ENCODE measurements at regions not wholly inside any gene's neighbourhood (a gene's known extent, or its start where the extent isn't known, plus 50 kb on each side); places are given as distances from the start of the nearest gene placed in this dataset.

GRCh38 chr17:83178533-83179304 lies 99.3 kb downstream of the METRNL start:
- DNase-seq: no peak

GRCh38 chr17:83179374-83179773 lies 100.0 kb downstream of the METRNL start:
- no peak for DNase-seq

DNA sequence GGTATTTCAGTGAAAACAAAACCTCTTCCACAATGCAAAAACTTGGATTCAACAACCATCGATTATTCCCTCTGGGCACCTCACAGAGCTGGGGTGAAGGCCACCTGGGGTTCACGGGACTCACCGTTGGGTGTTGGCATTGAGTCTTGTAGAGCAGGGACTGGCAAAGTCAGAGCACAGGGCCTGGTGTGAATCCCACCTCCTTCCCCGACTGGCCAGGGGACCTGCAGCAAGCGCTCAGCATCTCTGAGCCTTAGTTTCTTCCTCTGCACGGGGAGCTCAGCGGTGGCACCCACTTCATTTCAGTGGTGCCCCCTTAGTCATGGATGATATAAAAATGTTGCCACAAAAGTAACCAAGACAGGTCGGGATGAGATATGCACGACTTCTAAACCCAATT lies 100.4 kb downstream of the METRNL start:
- no peak for DNase-seq

DNA sequence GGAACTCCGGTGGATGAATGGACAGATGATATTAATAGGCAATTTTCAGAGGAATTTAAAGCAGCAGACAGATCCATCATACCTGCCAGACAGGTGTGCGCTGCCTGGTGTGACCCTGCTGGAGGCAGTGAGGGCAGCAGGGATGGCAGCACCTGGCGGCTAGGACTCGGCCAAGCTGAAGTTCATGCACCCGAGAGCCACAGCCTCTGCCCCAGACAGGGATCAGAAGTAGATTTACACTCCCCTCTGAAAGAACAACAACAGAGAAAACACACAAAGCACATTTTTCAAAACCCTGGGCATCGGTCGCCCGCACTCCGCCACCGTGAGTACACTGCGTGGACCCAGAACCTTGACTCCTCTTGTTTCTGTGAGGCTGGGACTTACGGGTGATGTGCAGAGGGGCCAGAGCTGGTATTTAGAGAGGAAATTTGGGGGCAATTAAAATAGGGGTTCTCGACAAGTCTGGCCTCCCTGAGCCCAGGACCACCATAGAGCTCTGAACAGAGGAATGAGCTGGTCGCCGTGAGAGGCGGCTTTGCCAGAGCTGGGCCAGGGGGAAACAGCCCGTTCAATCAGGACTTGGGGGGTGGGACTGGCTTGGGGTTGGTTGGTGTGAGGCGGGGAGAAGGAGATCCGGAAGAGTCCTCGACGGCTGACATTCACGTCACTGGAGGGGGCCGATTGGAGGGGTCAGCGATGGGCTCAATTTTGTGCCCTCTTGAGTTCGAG lies 101.0 kb downstream of the METRNL start:
- no peak for DNase-seq

DNA sequence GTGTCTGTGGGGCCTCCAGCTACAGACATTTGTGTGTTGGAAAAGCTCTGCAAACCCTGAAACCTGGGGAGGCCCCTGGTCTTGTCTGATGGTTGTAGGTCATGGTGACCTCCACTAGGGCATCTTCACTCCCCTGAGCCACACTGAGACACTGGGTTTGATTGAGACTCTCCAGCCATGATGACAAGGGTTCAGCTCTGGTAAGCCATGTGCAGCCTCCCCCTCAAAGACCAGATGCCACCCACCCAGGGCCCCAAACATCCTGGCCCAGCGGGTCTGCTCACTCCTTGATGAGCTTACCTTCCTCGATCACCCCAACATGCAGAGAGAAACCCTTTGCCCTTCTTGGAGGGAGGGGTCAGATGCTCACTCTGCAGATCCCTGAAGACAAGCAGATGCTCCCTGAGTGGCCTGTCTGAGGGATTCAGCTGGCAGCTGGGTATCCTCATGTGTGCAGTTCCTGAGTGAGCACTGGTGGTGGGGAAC lies 101.6 kb downstream of the METRNL start:
- no peak for DNase-seq

DNA sequence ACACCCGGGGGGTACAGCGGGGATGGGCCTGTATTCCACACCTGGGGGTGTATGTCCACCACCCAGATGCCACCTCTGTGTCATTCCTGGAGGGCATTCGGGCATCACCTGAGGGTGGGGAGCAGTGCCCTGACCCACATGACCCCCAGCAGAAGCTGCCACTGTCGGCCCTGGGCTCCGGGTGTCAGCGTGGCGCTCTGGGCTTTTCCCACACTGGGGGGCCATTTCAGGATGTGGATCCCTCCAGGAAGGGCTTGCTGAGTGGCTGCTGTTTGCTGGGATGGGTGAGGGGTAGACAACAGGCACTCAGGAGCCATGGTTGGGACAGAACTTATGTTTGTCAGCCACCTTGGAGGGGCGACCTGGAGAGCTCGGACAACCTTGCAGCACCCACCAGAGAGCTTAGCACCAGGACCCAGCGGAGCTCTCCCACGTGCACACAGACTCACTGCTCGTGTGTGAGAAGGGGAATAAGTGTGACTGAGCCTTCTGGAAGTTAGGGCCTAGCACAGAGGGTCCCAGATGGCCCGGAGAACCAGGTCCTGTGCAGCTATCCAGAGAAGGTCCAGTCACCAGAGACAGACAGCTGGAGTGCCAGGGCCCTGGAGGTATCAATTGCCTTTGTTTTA lies 102.7 kb downstream of the METRNL start:
- DNase-seq: no peak

GRCh38 chr17:83182620-83183101 lies 103.3 kb downstream of the METRNL start:
- no peak for DNase-seq

GRCh38 chr17:83183145-83183948 lies 103.9 kb downstream of the METRNL start:
- no peak for DNase-seq

DNA sequence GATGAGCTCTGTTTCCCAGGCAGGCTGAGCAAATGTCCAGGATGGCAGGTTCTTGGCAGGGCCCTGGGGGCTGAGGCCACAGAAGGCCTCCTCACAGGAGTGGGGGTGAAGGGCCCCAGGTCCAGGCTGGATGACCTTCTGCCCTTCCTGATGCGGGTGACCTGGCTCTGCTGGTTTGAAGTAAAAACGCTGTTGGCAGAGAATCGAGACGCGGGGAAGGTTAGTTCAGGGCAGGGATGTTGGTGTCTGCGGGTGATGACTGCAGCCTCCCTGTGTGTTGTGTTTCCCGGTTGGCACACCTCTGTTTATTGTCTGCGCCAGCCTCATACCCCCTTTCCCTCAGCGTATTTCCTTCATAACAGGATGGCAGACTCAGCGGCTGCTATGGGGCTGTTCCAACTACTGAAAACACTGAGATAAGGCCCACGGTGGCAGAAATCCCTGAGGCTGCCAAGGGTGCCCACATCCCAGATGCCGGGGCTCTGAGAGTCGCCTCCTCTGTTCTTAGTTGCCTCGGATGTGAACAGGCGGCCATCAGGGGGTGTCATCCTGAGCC lies 104.6 kb downstream of the METRNL start:
- DNase-seq: no peak

DNA sequence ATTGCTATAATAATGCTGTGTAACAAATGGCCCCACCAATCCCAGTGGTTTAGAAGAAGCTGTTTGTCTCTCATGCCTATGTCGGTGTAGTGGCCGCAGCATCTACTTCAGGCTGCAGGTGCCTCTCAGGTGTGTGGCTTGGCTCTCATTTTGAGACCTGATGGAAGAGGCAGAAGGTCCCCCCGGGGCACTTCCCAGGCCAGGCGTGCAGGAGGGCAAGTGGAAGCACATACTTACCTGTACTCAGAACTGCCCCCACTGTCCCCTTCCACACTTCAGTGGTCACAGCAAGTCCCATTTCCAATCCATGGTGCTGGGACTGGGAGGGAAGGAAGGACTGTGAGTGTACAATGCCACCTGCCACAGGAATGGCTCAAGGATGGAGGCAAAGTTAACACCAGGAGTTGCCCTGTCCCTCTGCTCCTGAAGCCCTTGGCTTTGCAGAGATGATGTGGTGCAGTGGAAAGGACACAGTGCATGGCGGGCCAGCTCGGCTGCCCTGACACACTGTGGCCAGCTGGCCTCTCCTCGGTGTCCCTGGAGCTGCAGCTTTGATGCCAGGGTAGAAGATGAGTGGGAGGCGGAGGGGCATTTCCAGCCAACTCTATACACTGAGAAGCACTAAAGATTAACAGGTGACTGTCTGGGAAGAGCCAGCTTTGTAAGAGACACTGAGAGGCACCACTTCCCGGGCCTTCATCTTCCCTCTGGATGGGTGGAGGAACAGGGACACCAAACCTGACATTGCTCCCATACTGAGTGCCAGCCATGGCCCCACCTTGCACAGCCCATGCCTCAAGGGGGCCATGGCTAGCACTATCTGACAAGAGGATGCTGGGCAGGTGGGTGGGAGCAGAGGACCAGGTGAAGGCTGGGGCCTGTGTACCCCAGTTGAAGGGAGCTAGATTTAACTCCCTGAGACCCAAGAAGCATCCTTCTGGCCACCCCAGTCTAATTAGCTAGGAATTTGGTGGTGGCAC lies 105.9 kb downstream of the METRNL start:
- DNase-seq: no peak

DNA sequence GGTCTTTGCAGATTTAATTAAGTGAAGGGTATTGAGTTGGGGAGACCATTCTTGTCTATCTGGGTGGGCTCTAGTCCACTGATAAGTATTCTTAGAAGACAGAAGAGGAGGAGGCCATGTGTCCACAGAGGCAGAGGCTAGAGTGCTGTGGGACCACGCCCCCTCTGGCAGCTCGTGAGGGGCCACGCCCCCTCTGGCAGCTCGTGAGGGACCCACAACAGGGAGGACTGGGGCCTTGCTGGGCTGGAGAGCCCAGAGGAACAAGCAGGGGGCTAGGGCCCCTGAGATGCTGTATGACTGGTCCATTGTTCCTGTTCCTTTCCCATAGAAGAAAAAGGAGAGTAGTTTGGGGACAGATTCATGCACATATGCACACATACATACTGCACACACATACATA lies 106.8 kb downstream of the METRNL start:
- DNase-seq: no peak

DNA sequence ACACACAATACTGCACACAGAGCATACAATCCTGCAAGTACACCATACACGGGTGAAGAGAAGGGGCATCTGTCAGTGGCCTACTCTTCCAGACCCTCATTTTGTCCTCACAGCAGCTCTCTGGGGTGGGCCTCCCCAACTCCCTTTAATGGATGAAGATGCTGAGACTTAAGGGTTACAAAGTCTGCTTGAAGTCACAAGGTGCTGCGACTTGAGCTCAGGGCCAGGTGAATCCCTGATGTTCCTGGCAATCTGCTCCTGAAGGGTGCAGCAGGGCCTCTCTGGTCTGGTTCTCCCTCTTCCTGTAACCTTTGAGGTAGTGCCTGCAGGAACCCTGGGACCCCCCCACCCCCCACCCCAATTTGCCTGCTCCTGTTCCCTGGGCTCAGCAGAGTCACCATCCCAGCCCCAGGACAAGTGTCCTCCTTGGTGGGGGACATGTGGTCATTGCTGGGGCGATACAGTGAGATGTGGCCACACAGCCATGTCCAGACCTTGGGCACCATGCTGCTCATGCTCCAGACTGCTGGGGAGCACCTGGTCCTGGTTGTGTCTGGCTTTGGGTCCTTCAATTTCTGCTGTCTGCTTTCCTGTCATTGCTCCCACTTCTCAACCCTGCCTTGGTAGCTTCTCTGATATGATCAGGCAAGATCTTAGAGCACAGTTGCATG lies 107.5 kb downstream of the METRNL start:
- DNase-seq: no peak

- no peak for DNase-seq
Observed at GRCh38 chr17:83187782-83188311, 108.4 kb downstream of the METRNL start.

DNA sequence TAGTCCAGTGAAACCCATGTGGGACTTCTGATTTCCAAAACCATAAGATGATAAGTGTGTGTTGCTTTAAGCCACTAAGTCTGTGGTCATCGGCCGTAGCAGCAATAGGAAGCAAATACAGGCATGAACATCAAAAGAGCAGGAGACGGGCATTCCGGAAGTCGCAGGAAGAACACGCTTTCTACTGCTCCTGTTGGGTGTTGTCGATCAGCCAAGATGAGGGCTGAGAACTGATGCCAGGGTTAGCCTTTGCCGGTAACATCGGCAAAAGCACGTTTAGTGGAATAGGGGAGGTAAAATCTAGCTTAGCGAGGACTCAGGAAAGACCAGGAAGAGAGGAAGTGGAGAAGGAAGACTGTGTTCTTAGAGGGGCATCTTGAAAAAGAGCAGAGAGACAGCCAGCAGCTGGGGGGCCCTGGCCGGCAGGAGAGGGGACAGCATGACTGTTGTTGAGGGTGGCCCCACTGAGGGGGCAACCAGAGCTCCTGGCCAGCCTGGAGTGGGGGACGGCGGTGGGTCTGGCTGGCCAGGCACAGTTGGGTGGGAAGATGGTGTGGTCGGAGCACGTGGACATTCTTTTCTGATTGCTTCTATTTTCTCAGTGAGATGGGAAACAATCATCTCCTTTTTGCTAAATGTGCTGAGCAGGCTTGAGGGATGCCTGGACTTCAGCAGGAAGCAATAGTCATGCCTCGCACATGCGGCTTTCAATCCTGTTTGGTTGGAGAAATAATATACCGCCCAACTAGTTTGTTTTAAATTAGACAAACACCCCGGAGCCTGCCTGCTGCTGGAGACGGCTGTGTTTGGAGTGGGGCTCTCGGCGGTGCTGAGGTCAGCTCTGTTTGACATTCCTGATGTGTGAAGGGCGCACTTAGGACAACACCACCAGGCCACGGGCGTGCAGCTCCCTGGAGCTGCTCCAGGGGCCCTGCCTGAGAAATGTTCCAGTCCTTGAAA lies 109.9 kb downstream of the METRNL start:
- no peak for DNase-seq

DNA sequence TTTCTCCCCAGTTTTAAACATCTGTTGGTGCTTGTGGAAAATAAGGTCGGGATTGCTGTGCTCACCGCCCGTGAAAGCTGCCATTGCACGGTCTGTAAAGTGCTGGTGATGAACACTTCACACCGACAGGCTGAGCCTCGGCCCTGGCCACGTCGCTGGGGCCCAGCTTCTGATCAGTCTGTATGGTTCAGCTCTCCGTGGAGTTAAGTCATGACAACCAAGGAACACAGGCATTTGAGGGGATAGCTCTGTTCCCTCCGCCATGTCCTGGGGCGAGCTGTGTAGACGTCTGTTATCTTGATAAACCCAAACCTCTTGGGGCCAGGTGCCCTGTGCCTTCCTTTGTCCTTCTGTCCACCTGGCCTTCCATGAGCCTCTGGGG lies 110.6 kb downstream of the METRNL start:
- DNase-seq: no peak

GRCh38 chr17:83190601-83191387 lies 111.4 kb downstream of the METRNL start:
- no peak for DNase-seq

DNA sequence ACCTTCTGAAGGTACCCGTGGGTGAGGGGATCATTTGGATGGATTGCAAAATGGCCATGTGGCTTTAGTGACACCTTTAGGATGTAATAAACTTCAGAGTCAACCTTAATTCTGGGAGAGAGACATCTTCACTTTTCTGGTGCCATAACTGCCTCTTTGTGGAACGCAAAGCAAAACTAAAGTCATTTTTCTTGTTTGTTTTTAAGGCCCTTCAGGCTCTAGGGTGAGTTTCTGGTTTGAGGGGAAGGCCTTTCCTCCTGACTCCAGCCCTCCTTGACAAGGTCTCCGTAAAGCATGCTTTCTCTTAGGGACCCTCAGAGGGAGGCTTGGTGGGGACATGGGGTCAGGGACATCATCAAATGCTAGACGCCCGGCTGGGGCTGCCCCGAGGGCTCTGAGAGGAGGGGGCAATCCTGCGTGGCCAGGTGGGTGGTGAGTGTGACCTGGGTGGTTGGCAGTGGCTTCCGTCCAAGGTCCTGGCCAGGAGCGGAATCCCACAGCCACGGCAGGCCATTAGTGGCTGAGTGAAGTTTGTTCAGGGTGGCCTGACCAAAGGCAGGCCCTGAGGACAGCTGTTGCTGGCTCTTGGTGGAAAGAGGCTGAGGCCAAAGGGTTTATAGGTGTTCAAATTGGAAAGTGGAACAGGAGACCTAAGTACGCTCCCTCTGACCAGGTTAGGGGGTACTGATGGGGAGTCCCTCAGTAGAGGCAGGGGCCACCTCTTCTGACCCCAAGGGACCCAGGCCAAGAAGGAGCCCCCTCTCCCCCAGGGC lies 112.2 kb downstream of the METRNL start:
- DNase-seq: no peak

Measured in stimulated activated CD4-positive, alpha-beta T cell treated with anti-CD3 and anti-CD28 coated beads, Interleukin-12 subunit alpha, Interleukin-12 subunit beta, amount 100 ng/mL, for 4 hours (primary cell).